HG03520 (cell line): ENCODE measurements at regions not wholly inside any gene's neighbourhood (a gene's known extent, or its start where the extent isn't known, plus 50 kb on each side); places are given as distances from the start of the nearest gene placed in this dataset.

ENCODE experiments used
- ATAC-seq: cut with Tn5 transposase; IDR thresholded peaks from one replicate; pipeline ENCODE4 v1.9.1; 2021; ENCODE audit warnings: mild to moderate bottlenecking, moderate library complexity; ENCODE audit not compliant: unreplicated experiment

DNA sequence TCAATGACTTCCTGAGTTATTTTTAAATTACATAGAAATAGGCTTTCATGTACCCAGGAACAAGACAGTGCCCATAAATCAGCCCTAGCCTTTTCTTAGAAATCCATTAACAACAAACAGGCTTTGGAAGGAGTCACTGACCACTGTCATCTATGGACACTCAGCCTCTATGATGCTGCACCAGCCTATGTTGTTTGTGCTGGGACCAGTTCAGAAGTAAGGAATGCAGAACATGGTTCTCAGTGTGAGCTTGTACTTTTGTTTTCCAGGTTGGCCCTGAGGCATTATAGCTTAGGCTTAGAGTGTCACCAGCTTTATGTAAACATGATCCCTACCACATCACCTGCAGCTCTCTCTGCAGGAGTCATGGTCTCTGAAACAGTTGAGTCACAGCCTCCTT, 335.7 kb upstream of the CDH7 start:
- no peak for ATAC-seq

DNA sequence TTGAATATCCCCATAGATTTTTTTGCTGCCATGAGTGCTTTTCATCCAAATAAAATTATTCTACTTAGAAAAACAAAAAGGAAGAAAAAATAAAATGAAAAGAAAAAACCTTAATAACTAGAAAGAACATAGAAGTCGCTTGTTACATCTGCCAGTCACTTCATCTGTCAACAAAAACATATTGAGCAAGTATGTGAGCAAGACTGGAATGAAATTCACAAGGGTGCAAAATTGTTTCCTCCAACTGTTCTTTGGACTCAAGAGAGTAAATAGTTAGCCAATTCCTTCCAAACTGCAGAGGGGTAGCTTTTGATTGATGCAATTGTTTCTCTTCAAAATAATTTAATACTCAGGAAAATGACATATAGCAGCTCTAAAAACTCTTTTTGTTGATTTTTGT, 336.3 kb upstream of the CDH7 start:
- no peak for ATAC-seq

DNA sequence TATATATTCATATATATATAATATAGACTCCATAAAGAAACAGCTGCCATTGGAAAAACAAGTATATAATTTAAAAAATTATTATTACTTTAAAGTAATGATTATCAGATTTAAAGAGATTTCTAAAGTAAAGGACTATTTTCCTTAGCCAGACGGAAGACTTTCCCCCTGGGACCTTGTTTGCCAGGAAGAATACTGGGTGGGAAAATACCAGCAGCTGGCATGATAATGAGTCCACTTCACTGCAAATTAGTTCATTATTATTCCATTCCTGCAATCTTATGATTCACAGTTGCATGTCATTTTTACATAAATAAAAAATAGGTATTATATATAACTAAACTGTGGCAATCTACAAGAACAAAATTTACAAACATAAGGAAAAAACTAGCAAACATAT, 339.8 kb upstream of the CDH7 start:
- no peak for ATAC-seq

DNA sequence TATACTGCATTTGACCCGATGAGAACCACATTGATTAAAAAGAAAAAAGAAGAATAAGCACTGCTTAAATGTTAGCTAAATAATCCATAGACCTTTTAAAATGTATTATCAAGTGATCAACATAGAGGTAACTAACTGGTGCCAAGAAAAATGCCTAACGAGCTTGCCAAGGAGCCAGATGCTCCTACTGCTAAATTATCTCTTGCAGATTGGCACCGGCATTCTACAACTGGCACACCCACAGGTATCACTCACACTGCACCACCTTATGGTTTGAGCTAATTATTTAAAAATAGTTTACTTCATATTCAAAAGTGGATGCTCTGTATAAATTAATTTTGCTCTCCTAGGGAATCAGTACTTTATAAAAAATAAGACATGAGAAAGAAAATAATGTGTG, 341.6 kb upstream of the CDH7 start:
- no peak for ATAC-seq

DNA sequence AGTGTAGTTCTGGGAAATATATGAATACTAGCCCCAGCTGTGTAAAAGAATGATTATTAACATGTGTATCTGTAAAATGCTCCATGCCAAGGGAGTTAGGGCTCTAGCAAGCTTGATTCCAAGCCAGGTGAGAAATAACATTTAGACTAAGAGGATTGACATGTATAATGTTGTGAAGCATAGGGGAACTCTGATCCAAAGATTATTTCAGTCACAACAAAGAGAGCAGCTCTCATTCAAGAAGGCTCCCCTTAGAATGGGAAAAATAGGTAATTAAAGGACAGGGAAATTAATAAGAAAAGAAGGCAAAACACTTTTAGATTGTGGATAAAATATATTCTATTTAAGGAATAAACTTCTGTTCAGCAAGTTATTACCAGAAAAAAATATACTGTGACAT, 347.3 kb upstream of the CDH7 start:
- ATAC-seq, result no peak

DNA sequence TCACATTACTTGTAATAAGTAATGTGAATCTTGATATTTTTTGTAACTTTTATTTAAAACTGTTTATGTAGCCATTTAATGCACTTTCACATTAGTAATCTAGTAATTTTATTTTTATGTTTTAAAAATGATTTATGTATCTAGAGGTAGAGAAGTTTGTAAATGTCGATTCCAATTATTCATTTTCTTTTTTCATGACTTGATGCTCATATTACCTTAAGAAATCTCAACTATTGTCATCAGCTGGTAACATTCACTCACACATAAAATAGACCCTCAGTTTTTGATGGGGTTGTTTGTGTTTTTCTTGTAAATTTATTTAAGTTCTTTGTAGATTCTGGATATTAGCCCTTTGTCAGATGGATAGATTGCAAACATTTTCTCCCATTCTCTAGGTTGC, 351.7 kb upstream of the CDH7 start:
- ATAC-seq, result no peak

DNA sequence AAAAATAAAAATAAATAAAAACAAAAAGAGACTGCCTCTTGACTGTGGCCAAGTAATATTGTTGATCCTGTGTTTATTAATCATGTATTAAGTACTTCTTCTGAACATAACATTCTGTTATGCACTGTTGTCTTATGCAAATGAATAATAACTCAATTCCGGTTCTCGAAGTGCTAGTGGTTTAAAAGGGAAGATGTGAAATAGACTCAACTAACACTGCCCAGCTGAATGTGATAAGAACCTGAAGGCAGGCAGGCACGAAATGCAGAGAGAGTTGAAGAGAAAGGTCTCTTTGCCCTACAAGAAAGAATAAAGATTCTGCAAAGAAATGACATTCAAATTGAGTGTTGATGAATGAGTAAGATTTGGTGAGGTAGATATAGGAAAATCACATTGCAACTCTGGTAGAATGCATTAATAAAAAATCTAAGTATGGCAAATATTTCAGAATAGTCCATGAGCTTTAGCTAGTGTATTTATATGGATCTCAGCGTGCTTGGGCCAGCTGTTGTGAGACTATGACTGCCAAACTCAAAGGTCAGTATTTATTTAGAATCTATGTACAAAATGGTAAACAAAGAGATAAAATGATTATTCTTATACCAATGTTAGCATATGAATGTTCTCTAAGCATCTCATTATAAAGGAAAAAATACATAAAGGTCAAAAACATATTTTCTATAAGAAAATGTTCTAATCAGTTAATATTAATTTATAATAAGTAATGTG, 352.3 kb upstream of the CDH7 start:
- ATAC-seq, result no peak

DNA sequence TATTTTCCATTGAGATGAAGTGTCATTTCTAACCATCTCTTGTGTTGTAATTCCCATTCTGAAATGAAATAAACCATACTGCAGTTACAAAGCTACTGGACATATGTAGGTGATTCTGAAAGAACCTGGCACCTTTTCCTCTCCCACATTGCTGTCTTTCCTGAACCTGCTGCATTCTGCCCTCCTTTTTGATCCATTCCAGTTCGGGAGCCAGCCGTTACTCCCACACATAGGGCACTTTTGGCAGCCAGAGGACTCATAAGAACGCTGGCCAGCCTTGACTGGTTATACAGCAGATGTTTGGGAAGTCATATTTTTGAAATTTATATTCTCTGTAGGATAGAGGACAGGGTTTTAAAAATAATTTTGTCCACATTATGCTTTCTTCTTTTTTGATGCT, 369.8 kb upstream of the CDH7 start:
- ATAC-seq, result no peak

DNA sequence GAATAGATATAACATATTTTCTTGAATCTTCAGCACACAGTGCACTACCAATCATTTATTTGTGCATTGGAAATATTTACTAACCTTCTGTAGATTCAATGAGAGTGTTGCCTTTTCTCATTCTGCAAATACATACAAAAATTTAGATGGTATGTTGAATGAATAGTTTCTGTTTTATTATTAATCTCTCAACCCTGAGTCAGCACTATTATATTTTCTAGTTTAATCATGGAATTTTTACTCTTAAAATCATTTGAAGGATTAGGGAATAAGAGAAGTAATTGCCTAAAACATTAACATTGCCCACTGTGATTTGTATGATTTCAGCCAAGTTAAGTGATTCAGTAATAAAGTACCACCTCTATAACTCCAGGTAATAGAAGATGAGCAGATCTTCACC, 370.2 kb upstream of the CDH7 start:
- ATAC-seq, result no peak

DNA sequence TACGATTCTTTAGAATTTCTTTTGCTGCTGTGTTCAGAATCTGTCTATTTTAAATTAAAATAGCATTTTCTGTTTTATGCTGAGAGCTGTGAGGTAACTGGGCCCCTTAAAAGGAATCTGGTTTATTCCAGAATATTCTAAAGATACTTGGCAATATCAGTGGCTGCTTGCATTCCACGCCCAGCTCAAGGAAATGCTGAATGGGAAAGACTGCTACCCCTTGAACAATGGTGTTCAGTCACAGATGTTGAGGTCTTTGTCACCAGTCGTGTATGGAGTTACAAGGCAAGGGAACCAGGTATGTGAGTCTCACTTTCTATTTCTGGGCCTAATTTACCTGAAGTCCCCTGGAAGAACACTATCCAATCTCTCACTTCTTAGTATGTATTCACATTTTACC, 377.9 kb upstream of the CDH7 start:
- ATAC-seq, result no peak

DNA sequence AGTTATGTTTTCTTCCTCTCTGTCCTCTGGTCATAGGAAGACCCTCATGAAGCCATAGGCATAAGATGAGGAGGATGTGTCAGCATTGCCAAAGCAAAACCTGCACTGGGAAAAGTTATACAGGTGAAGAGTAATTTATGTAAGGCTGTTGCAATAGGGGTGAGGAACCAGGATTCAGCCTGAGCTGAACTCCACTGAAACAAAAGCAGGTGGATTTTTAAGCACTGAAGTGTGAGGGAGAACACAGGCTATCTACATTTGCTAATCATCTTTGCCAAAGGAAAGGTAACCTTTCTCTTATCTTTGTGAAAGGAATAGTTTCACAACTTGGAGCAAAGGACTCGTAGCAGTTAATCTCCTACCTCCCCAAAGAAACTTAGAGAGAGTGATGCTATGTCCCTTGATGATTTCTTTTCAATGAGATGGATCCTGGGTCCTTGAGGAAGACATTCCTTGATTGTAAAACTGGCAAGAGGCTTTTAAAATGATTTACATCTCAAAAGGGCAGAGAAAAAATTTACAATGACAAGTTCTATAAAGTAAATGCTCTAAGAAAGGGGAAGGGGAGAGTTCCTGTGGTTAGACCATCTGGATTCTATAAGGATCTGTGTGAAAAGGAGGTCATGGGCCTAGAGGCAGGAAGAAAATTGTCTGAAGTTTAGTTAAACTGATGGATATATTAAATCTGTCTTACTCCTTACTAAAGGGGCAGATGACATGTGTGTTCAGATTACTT, 385.4 kb upstream of the CDH7 start:
- ATAC-seq, result no peak

DNA sequence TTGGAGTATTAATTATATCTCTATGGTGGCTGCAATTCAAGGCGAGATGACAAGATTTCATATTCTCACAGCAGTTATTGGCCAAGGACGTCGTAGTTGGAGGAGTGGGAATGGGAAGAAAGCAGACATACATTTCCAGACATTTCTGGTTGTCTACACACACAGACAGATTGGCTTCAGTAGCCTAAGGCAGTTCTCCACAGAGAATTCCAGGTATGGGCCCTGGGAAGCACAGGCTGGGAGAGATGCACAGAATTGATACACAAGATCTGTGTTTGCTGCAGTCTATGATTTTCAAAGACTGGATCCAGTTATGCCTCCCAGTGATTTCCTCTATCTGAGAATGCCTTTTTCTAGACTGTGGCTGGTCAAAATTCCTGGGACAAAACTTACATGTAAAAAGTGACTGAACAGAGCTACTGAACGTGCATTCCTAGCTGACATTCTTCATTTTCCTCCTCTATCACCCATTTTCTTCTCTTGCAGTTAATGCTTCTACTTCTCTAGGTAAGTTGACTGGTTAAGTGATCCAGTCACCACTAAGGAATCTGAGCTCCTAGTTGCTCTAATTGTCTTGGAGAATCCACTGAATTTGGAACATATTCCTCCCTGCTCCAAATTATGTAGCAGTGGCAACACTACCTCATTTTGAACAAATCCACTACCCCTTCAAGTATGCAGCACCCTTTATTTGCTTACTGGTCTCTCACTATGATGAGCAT, 386.7 kb upstream of the CDH7 start:
- no peak for ATAC-seq

DNA sequence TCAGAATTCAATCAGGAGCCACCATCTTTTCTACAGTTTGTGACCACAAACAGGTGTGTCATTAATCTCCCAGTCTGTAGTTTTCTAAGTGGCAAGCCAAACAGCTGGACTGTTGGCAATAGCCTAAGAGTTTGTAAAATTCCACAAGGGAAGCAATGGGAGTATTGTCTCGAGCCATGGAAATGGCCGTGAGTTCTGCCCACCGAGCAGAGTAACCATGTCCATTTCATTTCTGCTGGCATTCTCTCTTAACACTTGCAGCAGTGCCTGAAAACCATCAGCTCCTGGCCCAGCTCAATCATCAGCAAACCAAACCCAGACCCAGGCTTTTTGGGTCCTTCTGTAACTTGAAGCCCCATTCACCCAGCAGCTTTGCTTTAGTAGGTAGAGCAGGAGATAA, 387.8 kb upstream of the CDH7 start:
- ATAC-seq, result no peak

DNA sequence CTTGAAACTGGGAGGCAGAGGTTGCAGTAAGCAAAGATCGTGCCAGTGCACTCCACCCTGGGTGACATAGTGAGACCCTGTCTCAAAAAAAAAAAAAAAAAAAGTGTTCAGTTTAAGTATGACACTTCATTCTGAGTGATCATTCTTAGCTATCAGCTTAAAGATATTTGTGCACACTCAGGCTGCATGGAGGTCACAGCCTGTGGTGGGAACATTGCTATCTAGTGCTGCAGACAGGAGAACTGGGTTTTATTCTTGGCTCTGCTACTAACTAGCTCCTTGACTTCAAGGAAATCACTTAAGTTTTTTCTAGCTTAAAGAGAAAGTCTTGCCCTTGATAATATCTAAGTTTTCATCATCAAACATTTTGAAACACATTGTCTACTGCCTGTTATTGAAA, 391.3 kb upstream of the CDH7 start:
- no peak for ATAC-seq

DNA sequence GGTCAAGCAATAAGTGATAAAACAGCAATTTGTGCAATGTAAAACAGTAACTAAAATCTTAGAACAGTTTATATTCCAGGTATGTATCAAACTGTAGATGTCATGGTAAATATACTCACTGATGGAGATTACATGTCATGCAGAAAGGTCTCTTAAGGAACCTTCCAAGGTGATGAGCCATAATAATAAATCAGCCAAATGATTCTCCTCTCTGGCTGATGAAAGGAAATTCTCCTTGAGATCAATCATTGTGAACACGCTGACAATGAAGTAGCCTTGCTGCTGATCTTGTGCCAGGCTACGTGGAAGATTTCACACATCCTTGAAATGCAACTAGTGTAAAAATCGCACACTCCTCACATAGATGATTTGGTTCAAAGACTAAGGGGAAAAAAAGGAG, 392.5 kb upstream of the CDH7 start:
- no peak for ATAC-seq

DNA sequence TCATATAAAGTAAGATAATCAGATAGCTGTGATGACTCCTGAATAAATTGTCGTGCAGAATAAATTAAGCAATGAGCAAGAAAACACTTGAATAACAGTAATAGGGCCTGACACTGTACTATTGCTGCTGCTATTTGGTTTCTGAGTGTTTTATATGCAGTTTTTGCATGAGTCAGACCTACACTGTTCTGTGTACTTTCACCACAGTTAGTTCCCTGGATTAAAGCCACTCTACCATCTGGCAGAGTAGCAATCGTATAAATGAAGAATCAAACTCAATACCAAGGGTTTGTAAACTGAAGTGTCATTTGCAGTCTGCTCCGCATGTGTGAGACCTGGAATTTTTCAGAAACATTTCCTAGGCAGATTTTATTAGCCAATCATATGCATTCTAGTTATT, 398.6 kb upstream of the CDH7 start:
- no peak for ATAC-seq

DNA sequence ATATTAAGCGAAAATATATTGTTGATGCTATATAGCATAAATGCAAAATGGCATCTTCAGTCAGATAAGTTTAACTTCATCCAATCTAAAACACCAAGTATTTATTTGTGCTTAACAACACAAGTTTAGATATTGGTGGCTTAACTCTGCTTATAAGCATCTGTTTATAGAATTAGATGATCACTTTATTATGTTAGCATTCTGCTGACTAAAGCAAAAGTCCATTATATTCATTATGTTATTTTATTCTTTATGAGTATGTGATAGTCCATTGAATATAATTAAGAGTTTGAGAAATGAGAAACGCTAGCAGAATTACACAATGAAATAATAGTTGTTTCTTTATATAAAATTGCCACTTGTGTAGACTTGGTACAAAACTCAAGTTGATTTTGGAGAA, 401.2 kb upstream of the CDH7 start:
- no peak for ATAC-seq

DNA sequence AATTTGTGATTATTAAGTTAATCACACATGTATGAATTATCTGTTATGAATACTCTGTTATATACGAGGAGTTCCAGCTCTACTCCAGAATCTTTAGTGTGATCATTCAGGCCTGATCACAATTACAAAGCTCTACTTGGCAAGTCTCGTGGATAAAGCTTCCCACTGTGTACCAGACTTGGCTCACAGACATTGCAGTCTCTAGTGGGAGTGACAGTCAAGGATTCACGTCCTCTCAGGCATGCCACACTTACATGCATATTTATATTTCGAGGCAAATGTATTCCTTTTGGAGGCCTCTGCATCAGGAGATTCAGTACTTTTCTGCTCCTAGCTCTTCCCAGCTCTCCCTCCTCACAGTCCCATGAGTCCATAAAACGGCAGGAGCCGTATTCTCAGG, 403.4 kb upstream of the CDH7 start:
- no peak for ATAC-seq

DNA sequence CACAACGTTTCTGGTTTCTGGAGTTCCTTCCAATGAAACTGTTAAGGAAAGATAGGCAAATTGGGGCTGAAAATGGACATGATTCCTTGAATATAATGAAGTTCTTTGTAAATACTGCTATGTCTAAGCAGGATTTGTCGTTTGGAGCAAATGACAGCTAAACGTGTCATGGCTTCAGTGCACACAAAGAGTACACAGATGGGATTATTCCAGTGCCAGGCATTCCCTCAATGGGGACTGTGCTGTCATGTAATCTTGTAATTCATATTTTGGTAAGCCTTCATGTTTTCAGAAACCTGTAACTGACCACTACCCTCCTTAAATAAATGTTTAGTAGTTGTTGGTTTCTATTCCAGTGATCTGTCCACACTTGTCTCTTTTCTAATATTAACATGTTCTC, 404.7 kb upstream of the CDH7 start:
- no peak for ATAC-seq

DNA sequence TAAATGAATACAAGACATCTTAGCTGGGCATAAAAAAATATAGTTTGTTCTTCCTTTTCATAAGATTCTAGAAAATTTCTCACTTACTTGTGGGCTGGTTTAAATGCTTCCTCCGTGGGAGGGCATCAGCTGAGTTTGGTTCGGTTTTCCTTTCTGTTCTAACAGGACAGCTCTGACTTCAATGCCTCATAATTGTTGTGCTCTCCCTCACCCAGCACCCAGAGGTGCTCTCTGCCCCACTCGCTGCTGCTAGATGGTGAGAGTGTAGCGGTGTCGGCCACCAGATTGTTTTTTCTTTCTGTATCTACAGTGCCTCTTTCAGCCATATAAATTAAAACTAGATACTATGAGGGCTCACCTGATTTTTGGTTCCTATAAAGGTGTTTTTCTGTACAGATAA, 407.2 kb upstream of the CDH7 start:
- no peak for ATAC-seq

DNA sequence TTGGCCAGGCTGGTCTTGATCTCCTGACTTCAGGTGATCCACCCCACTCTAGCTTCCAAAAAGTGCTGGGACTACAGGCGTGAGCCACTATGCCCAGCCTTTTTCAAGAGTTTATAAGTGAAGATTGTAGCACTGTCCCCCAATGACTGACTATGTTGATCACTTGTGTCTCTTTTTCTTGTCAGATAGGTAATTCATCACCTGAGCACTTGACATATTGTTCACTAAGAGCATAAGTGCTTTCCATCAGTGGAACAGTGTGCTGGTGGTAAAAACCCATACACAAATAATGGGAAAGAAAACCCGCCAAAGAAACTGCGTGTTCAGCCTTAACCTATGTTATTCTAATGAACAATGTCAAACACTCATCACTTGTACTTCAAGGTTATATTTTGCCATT, 414.4 kb upstream of the CDH7 start:
- ATAC-seq, result no peak

DNA sequence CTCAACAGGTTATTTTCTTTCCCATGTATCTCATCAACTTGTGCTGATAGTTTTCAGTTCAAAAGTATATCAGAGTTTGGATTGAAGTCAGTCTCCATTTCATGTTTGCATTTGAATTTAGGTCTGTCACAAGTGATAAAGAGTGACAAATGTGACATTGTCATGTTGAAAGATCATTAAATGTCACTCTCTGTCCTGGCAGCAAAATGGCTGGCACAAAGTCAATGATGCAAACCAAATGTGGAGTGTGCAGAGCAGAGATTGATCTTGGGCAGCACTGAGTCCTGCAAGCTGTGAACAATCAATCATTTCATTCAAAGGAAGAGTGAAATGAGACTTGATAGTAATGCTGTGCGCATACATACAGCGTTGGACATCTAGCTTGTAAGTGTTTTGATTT, 421.8 kb upstream of the CDH7 start:
- no peak for ATAC-seq
